Fibroblast of skin of left quadriceps (primary cell): ENCODE measurements at regions not wholly inside any gene's neighbourhood (a gene's known extent, or its start where the extent isn't known, plus 50 kb on each side); places are given as distances from the start of the nearest gene placed in this dataset.

Experiments
- DNase-seq, 2 experiments: peaks; one replicate each; pipeline ENCODE4 v3.0.0-alpha.2; 2013; ENCODE audit warnings: low read depth in 2 of 2

DNA sequence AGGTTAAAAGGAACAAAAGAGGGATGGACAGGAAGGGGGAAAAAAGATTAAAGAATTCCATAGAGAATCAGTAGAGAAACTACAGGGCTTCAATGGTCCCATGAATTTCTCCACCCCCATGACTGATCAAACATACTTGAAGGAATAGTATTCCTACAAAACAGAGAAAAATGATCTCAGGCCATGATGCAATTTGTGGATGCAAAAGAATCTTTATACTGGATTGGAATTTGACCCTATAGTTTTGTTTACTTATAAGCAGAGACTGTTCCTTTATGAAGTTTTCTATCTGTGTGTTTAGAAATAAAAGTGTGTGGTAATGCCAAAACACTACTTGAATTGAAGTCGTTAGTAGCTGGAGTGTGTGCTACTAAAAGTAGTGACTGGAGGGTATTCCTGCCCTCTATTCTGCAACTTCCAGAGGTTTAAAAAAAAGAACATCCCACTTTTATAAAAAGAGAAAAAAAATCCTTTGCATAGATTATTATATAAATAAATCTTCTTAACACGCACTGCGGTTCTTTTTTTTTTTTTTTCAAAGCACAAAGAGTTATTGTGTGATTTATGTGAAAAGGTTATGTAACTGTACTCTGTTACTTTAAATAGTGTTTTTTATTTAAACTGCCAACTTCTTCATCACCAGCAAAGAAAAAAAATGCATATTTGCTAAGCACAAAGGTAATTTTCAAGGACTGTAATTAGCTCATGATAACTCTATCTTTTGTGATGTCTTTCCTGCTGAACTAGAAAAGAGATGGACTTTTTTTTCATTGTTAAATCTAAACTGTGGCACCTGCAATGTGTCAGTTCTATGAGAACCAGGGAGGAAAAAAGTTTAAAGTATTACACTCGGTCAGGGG lies 214.5 kb upstream of the CITED2 start:
- DNase-seq = peak; percentile 84 to 87

DNA sequence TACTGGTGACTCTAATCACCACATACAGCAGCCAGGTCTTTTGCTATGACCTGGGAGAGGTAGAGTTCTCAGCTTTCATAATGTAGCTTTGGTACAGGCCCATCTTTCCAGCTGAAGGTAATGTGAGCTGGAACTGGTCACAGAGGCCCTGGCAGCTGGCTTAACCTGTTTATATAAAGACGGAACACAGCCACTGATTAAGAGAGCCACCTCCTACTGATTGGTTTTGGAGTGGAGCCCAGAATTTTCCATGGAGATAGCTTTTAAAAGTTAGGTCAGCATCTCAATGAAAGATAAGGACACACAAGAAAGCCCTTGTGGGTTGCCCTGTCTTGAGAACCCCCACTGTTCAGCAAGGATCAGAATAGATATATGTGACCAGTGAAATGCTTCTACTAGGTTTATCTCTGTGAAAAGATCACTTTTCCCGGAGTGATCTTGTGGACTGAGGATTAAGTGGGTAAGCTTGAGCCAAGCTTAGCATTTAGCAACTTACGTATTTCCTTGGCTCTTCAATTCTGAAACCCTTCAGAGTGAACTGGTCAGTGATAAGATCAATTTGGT lies 213.7 kb upstream of the CITED2 start:
- no peak for DNase-seq

DNA sequence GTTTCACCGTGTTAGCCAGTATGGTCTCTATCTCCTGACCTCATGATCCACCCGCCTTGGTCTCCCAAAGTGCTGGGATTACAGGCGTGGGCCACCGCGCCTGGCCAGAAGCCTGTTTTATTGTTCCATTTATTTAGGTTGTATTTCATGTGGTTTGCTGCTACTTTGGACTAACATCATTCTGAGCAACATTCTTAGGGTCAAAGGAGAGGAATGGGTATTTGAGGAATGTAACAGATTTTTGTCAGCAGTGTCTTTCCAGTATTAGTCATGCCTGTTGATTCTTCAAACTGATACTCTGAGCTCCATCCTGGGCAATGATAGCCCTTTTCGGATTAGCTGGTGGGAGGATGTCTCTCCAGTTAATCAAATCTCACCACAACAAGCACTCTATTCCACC lies 213.0 kb upstream of the CITED2 start:
- DNase-seq = peak; percentile 91

DNA sequence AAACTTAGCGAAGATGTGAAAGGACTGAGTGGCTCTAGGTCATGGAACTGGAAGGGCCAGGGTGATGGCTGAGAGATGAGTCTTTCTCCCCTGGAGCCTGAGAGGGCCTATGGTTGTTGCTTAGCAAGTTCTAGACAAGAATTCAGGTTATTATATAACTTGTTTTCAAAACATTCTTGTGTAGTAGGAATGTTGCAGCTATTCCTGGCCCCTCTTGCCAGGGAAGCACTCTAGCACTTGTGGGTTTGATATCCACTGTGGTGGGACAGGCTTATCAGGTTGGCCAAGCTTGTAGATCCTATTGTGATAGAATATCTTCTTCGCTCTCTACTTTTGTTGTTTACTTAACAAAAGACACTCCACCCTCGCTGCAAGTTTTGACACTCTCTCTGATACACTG lies 211.8 kb upstream of the CITED2 start:
- no peak for DNase-seq

DNA sequence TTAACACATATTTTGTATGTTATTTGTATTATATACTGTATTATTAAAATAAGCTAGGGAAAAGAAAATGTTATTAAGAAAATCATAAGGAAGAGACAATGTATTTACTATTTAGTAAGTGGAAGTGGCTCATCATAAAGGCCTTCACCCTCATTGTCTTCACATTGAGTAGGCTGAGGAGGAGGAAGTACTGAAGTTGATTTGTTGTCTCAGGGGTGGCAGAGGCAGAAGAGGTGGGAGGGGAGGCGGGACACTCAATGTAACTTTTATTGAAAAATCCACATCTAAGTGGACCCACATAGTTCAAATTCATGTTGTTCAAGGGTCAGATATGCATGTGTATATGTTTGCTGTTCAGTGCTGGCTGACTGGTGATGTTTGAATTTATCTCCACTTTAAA lies 210.2 kb upstream of the CITED2 start:
- DNase-seq = no peak

DNA sequence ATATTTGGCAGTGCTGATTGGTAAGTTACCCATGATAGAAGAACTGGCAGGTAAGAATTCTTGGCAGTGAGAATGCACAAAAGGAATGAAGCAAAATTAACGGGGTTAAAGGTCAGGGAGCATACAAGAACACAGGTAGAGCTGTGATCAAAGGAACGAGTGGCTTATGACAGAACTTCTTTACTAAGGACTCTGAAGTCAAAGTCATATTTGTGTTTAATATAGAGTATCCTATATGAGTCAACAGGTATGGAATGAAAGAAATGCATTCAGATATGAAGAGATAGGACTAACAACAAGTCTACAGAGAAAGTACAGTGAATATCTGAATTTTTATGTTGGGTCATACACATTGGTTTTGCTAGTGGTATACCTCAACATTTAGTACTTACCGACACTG lies 209.0 kb upstream of the CITED2 start:
- DNase-seq = no peak

DNA sequence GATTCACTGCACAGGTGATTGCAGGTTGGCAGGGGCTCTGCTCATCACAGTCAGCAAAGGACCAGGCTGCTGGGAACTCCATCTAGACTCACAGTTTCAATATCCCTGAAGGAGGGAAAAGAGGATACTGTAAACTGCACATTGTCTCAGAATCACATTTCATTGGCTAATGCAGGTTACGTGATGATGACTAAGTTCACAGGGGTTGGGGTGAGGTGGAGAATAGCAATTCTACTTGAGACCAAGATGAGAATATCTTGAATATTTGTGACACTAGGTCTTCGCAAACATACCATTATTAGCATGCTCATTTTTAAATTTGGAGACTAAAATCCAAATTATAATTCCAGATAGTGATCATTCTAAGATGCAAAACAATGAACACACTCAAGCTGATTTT lies 208.5 kb upstream of the CITED2 start:
- no peak for DNase-seq

DNA sequence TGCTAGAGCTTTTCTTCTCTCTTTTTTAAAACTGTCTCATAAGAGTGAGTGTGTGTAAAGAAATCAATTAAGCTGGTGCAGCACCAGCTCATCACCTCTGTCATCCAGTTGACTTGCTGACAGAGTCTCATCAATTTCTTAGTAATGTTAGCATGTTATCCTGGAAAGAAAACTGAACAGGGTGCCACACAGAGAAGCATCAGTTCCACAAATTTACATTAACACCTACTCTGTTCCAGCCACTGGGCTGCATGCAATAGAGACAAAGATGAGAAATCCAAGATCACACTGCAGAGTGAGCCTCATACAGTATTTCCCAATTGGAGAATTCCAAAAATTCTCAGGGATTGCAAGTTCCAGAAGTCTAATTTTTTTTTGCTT lies 207.0 kb upstream of the CITED2 start:
- DNase-seq = no peak

DNA sequence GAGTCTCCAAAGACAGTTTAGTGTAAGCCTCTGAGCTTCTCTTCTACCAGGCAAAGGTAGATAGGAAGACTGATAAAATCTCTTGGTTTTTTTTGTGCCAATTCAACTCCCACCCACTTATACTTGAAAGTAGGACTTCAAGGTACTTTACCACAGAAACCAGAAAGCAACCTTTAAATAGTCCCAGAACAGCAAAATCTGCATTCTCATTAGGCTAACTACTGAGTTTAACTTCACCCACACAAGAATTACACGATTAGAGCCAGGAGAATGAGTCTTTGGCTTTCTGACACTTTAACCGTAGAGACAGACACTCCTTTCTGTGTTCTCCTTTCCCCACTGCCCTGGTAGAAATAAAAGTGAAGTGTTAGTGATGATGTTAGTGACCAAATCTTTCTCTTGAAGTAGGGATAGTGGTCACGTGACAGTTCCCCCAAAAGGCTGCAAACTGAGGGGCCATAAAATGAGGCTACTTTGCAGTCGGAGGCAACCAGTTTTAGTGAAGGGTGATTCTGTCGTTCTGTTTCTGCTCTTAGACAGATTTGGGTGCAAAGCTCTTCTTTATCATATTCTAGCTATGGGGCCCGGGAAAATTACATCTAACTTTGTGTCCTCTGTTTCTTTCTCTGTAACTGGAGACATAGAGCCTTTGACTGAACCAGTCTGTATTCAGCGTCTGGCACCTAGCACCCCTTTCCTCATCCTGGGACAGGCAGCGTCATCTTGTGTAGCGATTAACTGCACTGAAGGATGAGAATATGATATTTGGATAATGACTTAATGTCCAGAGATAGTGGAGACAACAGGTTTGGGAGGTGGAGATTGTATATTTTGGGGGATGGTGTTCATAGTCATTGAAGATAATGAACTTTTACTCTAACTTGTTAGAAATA lies 206.4 kb upstream of the CITED2 start:
- no peak for DNase-seq

DNA sequence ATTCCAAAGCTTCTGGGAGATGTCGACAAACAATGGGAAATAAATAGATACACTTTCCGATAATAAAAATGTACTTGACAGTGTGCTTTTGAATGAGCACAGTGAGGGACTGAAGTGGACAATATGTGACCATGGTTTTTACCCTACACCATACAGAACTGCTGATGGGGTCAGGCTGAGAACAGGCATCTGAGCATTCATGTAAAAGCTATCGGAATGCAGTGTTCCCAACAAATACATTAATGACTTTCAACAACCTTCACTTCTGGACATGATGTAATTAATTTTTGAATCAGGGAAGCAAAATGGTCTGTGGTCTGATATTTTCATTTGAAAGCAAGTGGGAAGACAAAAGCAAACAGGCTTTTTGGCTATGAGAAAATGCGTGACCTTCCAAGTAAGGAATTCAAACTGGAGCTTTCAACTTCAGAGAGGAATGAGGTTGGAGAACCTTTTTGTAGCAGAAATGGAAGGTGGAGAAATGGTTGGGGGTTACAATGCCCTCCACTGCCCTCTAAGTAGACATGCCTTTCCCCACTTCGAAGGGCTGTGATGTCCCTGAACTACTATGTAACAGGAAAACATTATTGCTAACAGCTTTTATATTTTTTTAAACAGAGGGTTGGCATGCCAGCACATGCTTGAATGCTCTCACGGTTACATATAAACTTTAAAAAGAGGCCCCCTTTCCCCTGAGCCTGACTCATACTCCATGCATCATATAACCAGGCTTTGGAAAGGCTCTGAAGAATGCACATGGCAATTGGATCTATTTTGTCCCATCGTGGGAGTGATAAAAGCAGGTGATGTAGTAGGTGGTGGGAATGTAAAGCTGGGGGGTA lies 203.5 kb upstream of the CITED2 start:
- peak; percentile 88 to 89 for DNase-seq

DNA sequence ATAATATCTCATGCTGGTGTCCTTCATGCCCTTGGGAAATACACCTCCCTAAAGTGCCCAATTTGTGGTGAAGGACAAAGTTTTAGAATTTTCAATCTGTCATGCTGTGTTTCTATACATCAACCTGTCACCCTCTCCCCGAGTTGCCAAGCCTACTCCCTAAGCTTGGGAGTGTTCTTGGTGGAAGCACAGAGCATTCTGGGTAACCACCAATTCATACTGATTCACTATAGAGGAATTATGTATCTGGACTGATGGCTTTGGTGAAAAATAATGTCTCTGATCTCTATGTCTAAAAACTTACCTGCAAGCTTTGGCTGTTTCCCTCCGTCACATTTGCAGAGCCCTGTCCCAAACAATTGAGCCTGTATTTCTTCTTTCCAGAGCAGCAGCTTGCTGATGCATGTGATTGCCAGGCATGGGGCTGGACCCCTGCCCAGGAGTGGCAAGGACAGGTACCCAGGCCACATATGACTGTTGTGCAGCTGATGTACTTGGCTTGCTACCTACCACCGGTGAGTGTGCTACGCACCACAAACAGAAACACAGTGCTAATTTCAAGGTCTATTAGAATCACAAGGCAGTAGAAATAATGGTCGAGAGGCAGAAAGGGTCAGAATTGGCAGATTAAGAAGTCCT lies 202.8 kb upstream of the CITED2 start:
- DNase-seq = no peak

DNA sequence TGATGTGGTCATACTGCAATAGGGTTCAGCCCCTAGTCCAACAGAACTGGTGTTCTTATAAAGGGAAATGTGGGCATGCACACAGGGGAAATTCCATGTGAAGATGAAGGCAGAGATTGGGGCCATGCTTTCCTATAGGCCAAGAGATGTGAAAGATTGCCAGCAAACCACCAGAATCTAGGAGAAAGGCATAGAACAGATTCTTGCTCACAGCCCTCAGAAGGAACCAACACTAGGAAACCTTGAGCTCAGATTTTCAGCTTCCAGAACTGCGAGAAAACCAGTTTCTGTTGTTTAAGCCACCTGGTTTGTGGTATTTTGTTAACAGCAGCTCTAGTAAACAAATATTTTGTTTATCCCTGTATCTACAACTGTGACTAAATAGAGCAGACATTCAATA lies 197.6 kb upstream of the CITED2 start:
- no peak for DNase-seq

DNA sequence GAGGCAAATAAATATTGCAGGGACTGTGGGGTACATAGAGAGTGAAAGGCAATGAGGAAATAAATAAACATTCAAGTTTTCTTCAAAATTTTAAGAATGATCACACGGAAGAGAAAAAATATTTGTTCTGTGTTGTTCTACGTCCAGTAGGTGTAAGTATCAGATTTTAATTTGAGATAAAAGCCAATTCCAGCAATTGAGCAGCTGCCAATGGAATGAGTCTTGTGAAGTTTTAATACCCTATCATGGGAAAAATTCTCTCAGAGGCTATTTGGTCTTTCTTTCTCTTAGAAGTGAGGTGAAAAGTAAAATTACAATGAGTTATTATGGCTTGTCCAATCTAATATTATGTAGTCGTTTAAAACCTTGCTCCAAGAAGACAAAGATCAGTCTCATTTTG lies 195.7 kb upstream of the CITED2 start:
- DNase-seq = no peak

DNA sequence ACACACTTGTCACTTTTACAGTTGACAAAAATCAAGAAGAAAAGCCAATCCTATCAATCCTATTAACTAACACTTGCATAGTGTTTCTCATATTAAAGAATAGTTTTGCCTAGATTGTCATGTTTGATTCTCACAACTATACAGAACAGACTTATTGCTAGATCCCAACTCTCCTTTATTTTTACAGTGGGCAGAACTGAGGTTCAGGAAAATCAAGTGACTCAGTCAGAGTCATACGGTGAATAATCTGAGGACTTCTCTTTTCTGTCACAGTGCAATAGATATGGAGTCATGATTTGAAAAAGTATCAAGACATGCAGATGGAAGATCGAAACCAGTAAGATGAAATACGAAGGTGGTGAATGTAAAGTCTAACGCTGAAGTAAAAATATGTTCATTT lies 195.1 kb upstream of the CITED2 start:
- no peak for DNase-seq

DNA sequence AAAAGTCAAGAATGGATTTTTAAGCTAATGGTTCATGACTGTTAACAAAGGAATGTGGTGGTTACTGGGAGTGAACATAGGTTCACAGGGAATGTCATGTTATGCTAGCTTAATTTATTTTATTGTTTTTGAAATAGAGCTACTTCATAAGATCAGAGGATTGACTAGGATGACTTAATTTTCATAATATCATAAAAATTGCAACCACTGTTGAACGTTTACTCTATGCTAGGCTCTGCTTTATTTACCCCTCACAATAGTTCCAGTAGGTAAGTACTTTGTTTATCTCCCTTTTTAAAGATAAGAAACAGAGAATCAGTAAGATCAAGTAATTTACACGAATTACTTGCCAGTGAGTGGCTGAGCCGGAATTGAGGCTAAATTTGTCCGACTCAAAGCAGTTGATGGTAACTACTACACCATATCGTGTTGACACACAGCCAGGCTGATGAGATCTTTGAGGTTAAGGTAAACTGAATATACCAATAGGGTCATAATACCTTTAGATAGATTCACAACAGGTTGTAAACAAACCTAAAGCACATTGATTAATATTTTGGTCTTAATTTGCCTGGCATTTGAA lies 194.6 kb upstream of the CITED2 start:
- peak; percentile 69 to 72 for DNase-seq

DNA sequence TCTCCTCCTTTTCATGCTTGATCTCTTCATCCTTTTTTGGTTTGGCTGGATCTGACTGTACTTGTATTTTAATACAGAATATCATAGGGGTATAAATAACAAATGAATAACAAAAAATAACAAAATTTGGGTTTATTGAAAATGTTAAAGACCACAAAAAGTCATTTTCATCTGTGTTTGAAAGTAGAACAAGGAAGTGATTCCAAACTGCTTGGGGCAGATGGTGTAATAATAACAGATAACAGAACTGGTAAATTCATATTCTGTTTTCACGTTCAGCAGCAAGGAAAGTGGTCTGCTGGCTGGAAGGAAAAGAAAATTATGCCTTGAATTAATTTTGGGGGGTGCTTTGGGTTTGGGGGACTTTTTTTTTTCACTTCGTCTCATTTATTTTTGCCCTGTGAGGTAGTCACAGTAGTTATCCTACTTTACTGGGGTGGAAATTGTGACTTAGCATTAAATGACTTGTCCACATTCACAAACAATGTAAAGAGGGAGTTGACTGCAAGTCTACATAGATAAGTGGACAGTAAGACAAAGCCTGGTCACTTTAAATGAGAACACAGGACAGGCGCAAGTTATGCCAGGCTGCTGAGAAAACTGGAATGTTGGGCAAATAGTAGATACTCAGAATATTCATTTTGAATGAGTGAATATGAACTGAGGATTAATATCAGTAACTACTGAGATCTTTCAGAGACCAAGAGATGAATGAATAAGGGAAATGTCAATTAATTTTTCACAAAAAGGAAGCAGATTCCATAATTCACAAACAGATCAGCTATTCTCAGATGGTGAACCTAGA lies 193.9 kb upstream of the CITED2 start:
- no peak for DNase-seq

DNA sequence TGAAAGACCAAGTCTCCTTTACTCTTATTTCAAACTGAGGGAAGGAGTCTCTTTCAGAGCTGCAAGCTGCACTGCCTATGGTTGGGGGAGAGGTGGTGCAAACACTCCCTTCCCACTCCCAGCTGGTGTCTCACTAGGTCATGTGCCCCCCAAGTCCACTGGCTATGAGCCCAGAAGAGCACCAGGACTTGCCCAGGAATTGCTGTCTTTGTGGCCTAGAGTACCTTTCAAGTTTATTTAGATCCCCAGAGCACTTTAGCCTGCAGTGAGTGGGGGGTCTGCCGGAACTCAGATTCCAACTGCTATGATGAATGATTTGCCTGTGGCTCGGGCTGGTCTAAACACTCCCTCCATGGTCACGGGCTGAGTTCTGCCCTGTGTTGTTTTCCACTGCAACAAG lies 192.6 kb upstream of the CITED2 start:
- DNase-seq = no peak

DNA sequence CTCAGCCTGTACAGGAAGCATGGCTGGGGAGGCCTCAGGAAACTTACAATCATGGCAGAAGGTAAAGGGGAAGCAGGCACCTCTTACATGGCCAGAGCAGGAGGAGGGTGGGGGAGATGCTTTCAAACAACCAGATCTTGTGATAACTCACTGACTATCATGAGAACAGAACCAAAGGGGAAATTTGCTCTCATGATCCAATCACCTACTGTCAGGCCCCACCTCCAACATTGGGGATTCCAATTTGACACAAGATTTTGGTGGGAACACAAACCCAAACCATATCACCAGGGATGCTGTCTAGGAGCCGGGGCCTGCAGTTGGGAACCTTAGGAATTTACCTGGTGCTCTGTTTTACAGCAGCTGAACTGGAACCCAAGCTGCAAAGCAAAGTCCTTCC lies 191.1 kb upstream of the CITED2 start:
- DNase-seq = no peak

DNA sequence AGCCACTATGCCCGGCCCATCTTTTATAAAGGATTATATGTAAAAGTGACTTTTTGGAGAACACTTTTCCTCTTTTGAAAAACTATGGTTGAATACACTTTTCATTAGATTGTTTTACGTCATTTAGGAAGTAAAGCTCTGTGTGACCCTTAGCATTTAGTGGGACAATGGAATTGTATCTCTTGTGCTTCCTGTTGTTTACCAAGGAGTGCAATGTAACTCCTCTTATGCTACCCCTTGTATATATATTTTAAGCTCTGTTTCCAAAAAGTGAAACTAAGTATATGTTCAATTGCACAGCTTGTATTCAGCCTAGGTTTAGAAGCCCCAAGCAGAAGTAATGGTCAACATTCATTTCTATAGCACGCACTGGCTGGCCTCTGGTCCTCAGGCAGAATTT lies 183.1 kb upstream of the CITED2 start:
- no peak for DNase-seq

DNA sequence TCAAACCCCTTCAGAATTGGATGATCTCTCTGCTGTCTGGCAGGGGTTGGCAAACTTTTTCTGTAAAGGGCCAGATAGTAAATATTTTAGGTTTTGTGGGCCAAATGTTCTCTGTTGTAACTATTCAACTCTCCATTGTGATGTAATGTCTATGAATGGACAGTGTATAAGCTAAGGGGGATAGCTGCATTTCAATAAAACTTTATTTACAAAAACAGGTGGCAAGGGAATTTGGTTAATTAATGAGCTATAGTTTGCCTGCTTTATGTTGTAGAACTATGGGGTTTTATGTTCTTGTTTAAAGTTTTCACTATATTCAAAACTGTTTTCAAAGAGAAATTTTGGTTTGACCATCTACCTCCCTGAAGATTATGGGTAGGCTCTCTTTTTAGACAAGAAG lies 182.1 kb upstream of the CITED2 start:
- no peak for DNase-seq
